ENCODE measurements at regions not wholly inside any gene's neighbourhood (a gene's known extent, or its start where the extent isn't known, plus 50 kb on each side); places are given as distances from the start of the nearest gene placed in this dataset.
A peak's percentile ranks its signal among the peaks of the same experiment; 100 is the strongest.
"Not testable (repeated sequence)": the region's sequence is repeated elsewhere in the genome, so short reads cannot be mapped to it uniquely, and the experiment has no call there.

DNA sequence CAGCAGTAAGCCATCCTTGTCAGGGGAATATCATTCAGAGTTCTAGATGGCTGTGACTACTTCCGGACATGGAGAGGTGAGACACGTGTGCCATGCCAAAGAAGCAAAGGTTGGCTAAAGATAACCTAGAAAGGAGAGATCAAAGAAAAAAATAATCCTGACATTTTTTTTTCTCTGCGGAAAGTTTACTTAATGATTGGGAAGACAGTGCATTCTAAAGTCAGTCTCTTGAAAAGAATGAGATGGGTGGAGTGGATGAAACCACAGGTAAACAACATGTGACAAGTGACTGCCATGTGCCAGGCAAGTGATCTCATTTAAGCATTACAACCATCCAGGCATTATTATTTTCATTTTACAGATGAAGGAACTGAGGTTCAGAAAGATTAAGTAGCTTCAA, 436.6 kb downstream of the SOX2 start:
- intact Hi-C loops (cut with micrococcal nuclease; ENCODE audit: unreplicated experiment), result loop anchor here (1.0 kb wide), 3 partner anchors 32 to 437 kb away; partner anchors contain the start of gene SOX2
- peak; percentile 45 to 49 for DNase-seq
- no peak overlapping the region for H3K4me3 ChIP-seq (ENCODE audit: low read depth, low read length)
- H3K4me1 Mint-ChIP-seq (ENCODE audit: low read depth, unreplicated experiment), result peaks cover 7% of the 10 kb centered on the region
- peaks cover 18% of the 10 kb centered on the region for H3K4me1 ChIP-seq
- TF ChIP-seq, protein P1, sequence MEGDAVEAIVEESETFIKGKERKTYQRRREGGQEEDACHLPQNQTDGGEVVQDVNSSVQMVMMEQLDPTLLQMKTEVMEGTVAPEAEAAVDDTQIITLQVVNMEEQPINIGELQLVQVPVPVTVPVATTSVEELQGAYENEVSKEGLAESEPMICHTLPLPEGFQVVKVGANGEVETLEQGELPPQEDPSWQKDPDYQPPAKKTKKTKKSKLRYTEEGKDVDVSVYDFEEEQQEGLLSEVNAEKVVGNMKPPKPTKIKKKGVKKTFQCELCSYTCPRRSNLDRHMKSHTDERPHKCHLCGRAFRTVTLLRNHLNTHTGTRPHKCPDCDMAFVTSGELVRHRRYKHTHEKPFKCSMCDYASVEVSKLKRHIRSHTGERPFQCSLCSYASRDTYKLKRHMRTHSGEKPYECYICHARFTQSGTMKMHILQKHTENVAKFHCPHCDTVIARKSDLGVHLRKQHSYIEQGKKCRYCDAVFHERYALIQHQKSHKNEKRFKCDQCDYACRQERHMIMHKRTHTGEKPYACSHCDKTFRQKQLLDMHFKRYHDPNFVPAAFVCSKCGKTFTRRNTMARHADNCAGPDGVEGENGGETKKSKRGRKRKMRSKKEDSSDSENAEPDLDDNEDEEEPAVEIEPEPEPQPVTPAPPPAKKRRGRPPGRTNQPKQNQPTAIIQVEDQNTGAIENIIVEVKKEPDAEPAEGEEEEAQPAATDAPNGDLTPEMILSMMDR (IDR thresholded peaks at IDR 0.05; ENCODE audit: insufficient read depth in 1 of 2, low read depth in 1 of 2, low read length in 1 of 2, severe bottlenecking in 1 of 2, unreplicated experiment in 1 of 2), result no peak
- H3K9me3 ChIP-seq, result no peaks in the 10 kb centered on the region
- H3K27ac Mint-ChIP-seq (ENCODE audit: unreplicated experiment), result peak overlapping the region; percentile 76
- POLR2A ChIA-PET, result no interaction called here
- H3K27me3 Mint-ChIP-seq (ENCODE audit: insufficient read depth, unreplicated experiment), result no peaks in the 10 kb centered on the region
- H3K4me3 Mint-ChIP-seq (ENCODE audit: unreplicated experiment), result no peak overlapping the region
- BruUV-seq (replicated peaks), result no TSS peak
- no peaks in the 10 kb centered on the region for H3K27me3 ChIP-seq (replicated peaks; ENCODE audit: control insufficient read depth, insufficient read depth, low read length)
- no peaks in the 10 kb centered on the region for H3K36me3 ChIP-seq (ENCODE audit: control insufficient read depth, insufficient read depth, low read length)
- no peaks in the 10 kb centered on the region for H3K36me3 Mint-ChIP-seq (ENCODE audit: insufficient read depth, unreplicated experiment)
- CTCF ChIA-PET, result no interaction called here
- peaks cover 34% of the 10 kb centered on the region for H3K9me3 Mint-ChIP-seq (ENCODE audit: unreplicated experiment)

DNA sequence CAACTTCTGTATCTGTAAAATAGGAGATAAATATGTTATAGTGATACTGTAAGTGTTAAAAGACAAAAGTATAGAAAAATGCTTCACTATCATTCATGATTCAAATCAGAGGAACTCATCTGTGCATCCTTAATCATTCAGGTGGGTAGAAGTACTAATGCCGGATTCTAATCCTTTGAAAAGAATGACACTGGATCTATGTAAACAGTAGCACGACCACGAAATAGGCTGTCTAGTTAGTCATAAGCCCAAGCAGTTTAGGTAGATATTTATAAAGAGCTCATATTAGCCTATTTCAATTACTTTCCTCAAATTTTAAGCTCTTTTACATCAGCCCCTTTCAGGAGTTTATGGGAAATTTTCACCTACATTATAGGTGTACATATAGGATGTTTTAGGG, 437.9 kb downstream of the SOX2 start:
- Mint-ChIP-seq H3K27me3 (ENCODE audit: insufficient read depth, unreplicated experiment) (no peaks in the 10 kb centered on the region), H3K36me3 (ENCODE audit: insufficient read depth, unreplicated experiment) (no peaks in the 10 kb centered on the region), H3K4me3 (ENCODE audit: unreplicated experiment) (no peak overlapping the region), H3K9me3 (ENCODE audit: unreplicated experiment) (peaks cover 46% of the 10 kb centered on the region), H3K4me1 (ENCODE audit: low read depth, unreplicated experiment) (peaks cover 7% of the 10 kb centered on the region), H3K27ac (ENCODE audit: unreplicated experiment) (no peak overlapping the region)
- Histone ChIP-seq H3K27me3 (replicated peaks; ENCODE audit: control insufficient read depth, insufficient read depth, low read length) (no peaks in the 10 kb centered on the region), H3K9me3 (no peaks in the 10 kb centered on the region), H3K4me1 (peaks cover 18% of the 10 kb centered on the region), H3K36me3 (ENCODE audit: control insufficient read depth, insufficient read depth, low read length) (no peaks in the 10 kb centered on the region), H3K4me3 (ENCODE audit: low read depth, low read length) (no peak overlapping the region)
- no peak for DNase-seq
- CTCF ChIA-PET, result no interaction called here
- POLR2A ChIA-PET, result no interaction called here
- intact Hi-C loops (cut with micrococcal nuclease; ENCODE audit: unreplicated experiment), result no loop called here
- TF ChIP-seq, protein P1 (IDR thresholded peaks at IDR 0.05; ENCODE audit: insufficient read depth in 1 of 2, low read depth in 1 of 2, low read length in 1 of 2, severe bottlenecking in 1 of 2, unreplicated experiment in 1 of 2), result no peak
- BruUV-seq (replicated peaks), result no TSS peak

DNA sequence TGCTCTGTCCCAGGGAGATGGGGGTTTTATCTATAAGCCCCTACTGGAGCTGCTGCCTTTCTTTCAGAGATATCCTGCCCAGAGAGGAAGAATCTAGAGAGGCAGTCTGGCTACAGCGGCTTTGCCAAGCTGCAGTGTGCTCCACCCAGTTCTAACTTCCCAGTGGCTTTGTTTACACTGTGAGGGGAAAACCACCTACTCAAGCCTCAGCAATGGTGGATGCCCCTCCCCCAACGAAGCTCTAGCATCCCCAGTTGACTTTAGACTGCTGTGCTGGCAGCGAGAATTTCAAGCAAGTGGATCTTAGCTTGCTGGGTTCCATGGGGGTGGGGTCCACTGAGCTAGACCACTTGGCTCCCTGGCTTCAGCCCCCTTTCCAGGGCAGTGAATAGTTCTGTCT, 444.6 kb downstream of the SOX2 start:
- H3K4me1 ChIP-seq; H3K27me3 ChIP-seq (replicated peaks; ENCODE audit: control insufficient read depth, insufficient read depth, low read length); DNase-seq; H3K27me3 Mint-ChIP-seq (ENCODE audit: insufficient read depth, unreplicated experiment); POLR2A ChIA-PET; H3K36me3 ChIP-seq (ENCODE audit: control insufficient read depth, insufficient read depth, low read length); BruUV-seq (replicated peaks); H3K36me3 Mint-ChIP-seq (ENCODE audit: insufficient read depth, unreplicated experiment); H3K4me3 Mint-ChIP-seq (ENCODE audit: unreplicated experiment); H3K9me3 ChIP-seq; intact Hi-C loops (cut with micrococcal nuclease; ENCODE audit: unreplicated experiment); CTCF ChIA-PET; H3K4me1 Mint-ChIP-seq (ENCODE audit: low read depth, unreplicated experiment); H3K4me3 ChIP-seq (ENCODE audit: low read depth, low read length); H3K27ac Mint-ChIP-seq (ENCODE audit: unreplicated experiment): not testable (repeated sequence)
- peaks cover 43% of the 10 kb centered on the region for H3K9me3 Mint-ChIP-seq (ENCODE audit: unreplicated experiment)

DNA sequence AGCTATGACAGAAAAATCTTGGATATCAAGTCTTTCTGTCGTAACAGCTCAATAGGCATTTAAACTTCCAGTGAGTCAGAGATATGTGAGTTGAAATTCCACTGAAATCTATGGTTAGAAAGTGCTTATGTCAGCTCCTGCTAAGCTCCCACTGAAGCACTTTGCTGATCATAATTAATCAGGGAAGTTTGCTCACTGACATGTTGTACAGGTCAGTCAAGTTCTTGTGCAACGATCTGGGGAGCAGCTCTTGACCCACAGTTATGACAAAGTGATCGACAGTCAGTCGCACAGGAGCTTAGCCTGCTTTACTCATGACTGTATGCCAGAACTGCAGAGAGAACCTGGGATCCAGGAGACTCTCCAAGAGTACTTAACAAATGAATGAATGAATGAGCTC, 453.5 kb downstream of the SOX2 start:
- Histone ChIP-seq H3K27me3 (replicated peaks; ENCODE audit: control insufficient read depth, insufficient read depth, low read length) (no peaks in the 10 kb centered on the region), H3K36me3 (ENCODE audit: control insufficient read depth, insufficient read depth, low read length) (no peaks in the 10 kb centered on the region; the same call in 1 of the 2 replicates), H3K4me3 (ENCODE audit: low read depth, low read length) (no peak overlapping the region), H3K4me1 (peaks cover 13% of the 10 kb centered on the region), H3K9me3 (no peaks in the 10 kb centered on the region)
- peak; percentile 73 to 83 for DNase-seq
- H3K36me3 Mint-ChIP-seq (ENCODE audit: insufficient read depth, unreplicated experiment), result no peaks in the 10 kb centered on the region
- H3K4me3 Mint-ChIP-seq (ENCODE audit: unreplicated experiment), result peak overlapping the region; percentile 36
- no peaks in the 10 kb centered on the region for H3K9me3 Mint-ChIP-seq (ENCODE audit: unreplicated experiment)
- BruUV-seq (replicated peaks), result no TSS peak
- TF ChIP-seq, protein P1 (IDR thresholded peaks at IDR 0.05; ENCODE audit: insufficient read depth in 1 of 2, low read depth in 1 of 2, low read length in 1 of 2, severe bottlenecking in 1 of 2, unreplicated experiment in 1 of 2), result no peak
- peaks cover 14% of the 10 kb centered on the region for H3K4me1 Mint-ChIP-seq (ENCODE audit: low read depth, unreplicated experiment)
- CTCF ChIA-PET, result interaction anchor here (0.7 to 0.9 kb wide), 4 partner anchors 47 to 465 kb away, joined by 3 to 6 read pairs (median 3); no protein-coding TSS in a partner anchor
- intact Hi-C loops (cut with micrococcal nuclease; ENCODE audit: unreplicated experiment), result loop anchor here (1.0 kb wide), 2 partner anchors 15 to 47 kb away; no protein-coding TSS in a partner anchor
- no peaks in the 10 kb centered on the region for H3K27me3 Mint-ChIP-seq (ENCODE audit: insufficient read depth, unreplicated experiment)
- H3K27ac Mint-ChIP-seq (ENCODE audit: unreplicated experiment), result peak overlapping the region; percentile 84
- POLR2A ChIA-PET, result interaction anchor here (0.7 kb wide), 1 partner anchor 48 kb away, joined by 4 read pairs; no protein-coding TSS in a partner anchor
